OCI-LY1 (cell line): ENCODE measurements at regions not wholly inside any gene's neighbourhood (a gene's known extent, or its start where the extent isn't known, plus 50 kb on each side); places are given as distances from the start of the nearest gene placed in this dataset.

Experiments used
- H2AFZ ChIP-seq: fragments of 200-600 bp; sonication (generic), shearing (Covaris generic); 2 replicates; pipeline ENCODE4 v1.6.0; 2014; ENCODE audit warnings: antibody characterized with exemption, mild to moderate bottlenecking, low read length
- H3F3A ChIP-seq: fragments of 200-600 bp; sonication (generic), shearing (Covaris generic); 2 replicates; pipeline ENCODE4 v1.6.0; 2014; ENCODE audit warnings: mild to moderate bottlenecking, antibody characterized with exemption, low read length, moderate library complexity; ENCODE audit not compliant: insufficient read depth
- H3K27ac ChIP-seq: fragments of 200-600 bp; sonication (generic); 2 replicates; pipeline ENCODE4 v1.5.1; 2014; ENCODE audit warnings: low read length, mixed run types, mild to moderate bottlenecking, low read depth; ENCODE audit not compliant: poor library complexity, severe bottlenecking
- H3K27me3 ChIP-seq: fragments of 200-600 bp; sonication (generic); 2 replicates; pipeline ENCODE4 v1.6.0; 2014; ENCODE audit warnings: antibody characterized with exemption, mild to moderate bottlenecking, low read length, moderate library complexity; ENCODE audit not compliant: insufficient read depth
- H3K36me3 ChIP-seq: fragments of 200-600 bp; sonication (generic); 2 replicates; pipeline ENCODE4 v1.6.1; 2014; ENCODE audit warnings: mild to moderate bottlenecking, antibody characterized with exemption, low read length, moderate library complexity, mixed read lengths; ENCODE audit not compliant: insufficient read depth
- H3K4me1 ChIP-seq: fragments of 200-600 bp; sonication (generic); 2 replicates; pipeline ENCODE4 v1.5.1; 2014; ENCODE audit warnings: mild to moderate bottlenecking, low read length, moderate library complexity; ENCODE audit not compliant: insufficient read depth, severe bottlenecking
- H3K4me2 ChIP-seq: fragments of 200-600 bp; sonication (generic), shearing (Covaris generic); 2 replicates; pipeline ENCODE4 v1.6.1; 2014; ENCODE audit warnings: low read length
- H3K4me3 ChIP-seq: fragments of 200-600 bp; sonication (generic); 2 replicates; pipeline ENCODE4 v1.5.1; 2014; ENCODE audit warnings: low read length, low read depth, mild to moderate bottlenecking, mixed read lengths; ENCODE audit not compliant: poor library complexity, severe bottlenecking
- H3K79me2 ChIP-seq: fragments of 200-600 bp; shearing (Covaris generic); 2 replicates; pipeline ENCODE4 v1.6.1; 2016; ENCODE audit warnings: mixed run types, low read length, mixed read lengths; ENCODE audit not compliant: insufficient read depth
- H3K9ac ChIP-seq: fragments of 200-600 bp; sonication (generic), shearing (Covaris generic); 2 replicates; pipeline ENCODE4 v1.6.1; 2014; ENCODE audit warnings: mild to moderate bottlenecking, low read length, mixed read lengths
- H3K9me2 ChIP-seq: fragments of 200-600 bp; sonication (generic), shearing (Covaris generic); 2 replicates; pipeline ENCODE4 v1.6.1; 2014; ENCODE audit warnings: low read depth, mild to moderate bottlenecking, low read length, mixed read lengths
- H3K9me3 ChIP-seq: fragments of 200-600 bp; shearing (Covaris generic); 2 replicates; pipeline ENCODE4 v1.6.1; 2014; ENCODE audit warnings: low read length, mixed read lengths
- H4K20me1 ChIP-seq: fragments of 200-600 bp; sonication (generic), shearing (Covaris generic); 2 replicates; pipeline ENCODE4 v1.6.0; 2016; ENCODE audit warnings: mild to moderate bottlenecking, low read length; ENCODE audit not compliant: insufficient read depth
- EZH2 ChIP-seq: fragments of 200-600 bp; sonication (generic), shearing (Covaris generic); IDR thresholded peaks from 2 replicates; pipeline ENCODE4 v1.8.0; 2017; ENCODE audit warnings: borderline replicate concordance, mixed run types, mild to moderate bottlenecking, antibody characterized with exemption, low read length, moderate library complexity, mixed read lengths
- TF ChIP-seq, protein P1 (sequence below): fragments of 200-600 bp; sonication (generic), shearing (Covaris generic); IDR thresholded peaks from 2 replicates; pipeline ENCODE4 v1.5.1; 2017; ENCODE audit warnings: mild to moderate bottlenecking, antibody characterized with exemption, low read length, moderate library complexity, mixed read lengths

DNA sequence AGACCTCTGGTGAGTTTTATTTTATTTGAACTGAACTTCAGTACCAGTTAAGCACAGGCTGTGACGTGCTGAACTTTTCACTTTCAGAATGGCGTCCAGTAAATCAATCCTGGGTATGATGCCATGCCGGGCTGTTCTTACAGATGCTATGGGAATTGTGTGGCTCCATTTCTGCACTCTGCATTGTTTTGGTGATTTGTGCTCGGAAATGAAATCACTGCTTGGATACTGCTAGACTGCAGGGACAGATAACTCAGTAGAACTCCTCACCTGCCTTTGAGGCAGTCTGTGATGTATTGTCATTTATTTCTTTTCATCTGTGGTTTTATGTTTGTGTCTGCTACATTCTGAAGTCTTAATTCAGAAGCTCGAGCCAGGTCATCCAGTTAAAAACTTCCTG, 172.7 kb downstream of the PTPN11 start:
- Histone ChIP-seq H3K9me3 (no peaks in the 10 kb centered on the region), H3K79me2 (no peaks in the 10 kb centered on the region), H2AFZ (no peak overlapping the region), H3K27ac (no peak overlapping the region), H4K20me1 (no peaks in the 10 kb centered on the region), H3K4me2 (no peak overlapping the region), H3K4me1 (no peaks in the 10 kb centered on the region), H3K9me2 (no peaks in the 10 kb centered on the region), H3K9ac (no peak overlapping the region), H3K4me3 (no peak overlapping the region), H3K36me3 (no peaks in the 10 kb centered on the region), H3F3A (no peaks in the 10 kb centered on the region), H3K27me3 (no peaks in the 10 kb centered on the region)
- TF ChIP-seq, protein P1, sequence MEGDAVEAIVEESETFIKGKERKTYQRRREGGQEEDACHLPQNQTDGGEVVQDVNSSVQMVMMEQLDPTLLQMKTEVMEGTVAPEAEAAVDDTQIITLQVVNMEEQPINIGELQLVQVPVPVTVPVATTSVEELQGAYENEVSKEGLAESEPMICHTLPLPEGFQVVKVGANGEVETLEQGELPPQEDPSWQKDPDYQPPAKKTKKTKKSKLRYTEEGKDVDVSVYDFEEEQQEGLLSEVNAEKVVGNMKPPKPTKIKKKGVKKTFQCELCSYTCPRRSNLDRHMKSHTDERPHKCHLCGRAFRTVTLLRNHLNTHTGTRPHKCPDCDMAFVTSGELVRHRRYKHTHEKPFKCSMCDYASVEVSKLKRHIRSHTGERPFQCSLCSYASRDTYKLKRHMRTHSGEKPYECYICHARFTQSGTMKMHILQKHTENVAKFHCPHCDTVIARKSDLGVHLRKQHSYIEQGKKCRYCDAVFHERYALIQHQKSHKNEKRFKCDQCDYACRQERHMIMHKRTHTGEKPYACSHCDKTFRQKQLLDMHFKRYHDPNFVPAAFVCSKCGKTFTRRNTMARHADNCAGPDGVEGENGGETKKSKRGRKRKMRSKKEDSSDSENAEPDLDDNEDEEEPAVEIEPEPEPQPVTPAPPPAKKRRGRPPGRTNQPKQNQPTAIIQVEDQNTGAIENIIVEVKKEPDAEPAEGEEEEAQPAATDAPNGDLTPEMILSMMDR = no peak
- TF ChIP-seq EZH2 = no peak

DNA sequence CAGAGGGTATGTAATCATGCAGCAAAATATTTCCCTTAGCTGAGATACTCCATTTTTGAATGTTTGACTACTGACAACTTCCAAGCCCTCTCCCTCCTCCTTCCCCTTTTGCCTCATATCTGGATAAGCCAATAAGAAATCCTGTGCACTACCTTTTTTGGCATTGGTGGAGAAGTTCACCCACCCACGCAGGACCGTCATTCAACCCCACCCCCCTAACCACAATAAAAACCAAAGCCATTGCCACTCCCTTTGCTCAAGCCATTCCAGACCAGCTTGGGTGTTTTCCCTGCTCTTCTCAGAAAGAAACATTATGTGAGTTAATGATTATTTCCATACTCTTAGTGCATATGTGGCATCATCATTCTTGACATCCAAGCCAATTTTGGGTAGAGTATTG, 176.7 kb downstream of the PTPN11 start:
- Histone ChIP-seq H3K9ac (no peak overlapping the region), H3K79me2 (no peaks in the 10 kb centered on the region), H3K9me3 (no peaks in the 10 kb centered on the region), H3K36me3 (no peaks in the 10 kb centered on the region), H3K4me1 (no peaks in the 10 kb centered on the region), H3K4me2 (no peak overlapping the region), H3K9me2 (no peaks in the 10 kb centered on the region), H3K27ac (no peak overlapping the region), H3K4me3 (no peak overlapping the region), H3K27me3 (no peaks in the 10 kb centered on the region), H2AFZ (no peak overlapping the region), H3F3A (no peaks in the 10 kb centered on the region), H4K20me1 (no peaks in the 10 kb centered on the region)
- TF ChIP-seq, protein P1 = no peak

DNA sequence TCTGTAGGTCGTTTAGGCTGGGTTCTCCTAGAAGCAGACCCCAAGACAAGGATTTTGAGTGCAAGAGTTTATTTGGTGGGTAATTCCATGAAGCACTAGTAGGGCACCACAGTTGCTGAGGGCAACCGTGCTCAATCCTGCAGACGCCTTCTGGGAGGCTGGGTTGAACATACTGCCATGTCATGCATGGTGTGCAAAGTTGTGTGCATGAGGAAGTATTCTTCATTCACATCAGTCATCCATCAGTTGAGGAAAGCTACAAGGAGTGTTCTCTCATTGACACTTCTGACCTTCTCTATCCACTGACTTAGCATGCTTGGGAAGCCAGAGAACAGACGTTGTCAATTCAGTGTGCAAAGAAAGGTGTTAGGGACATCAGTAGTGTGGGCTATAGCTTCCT, 179.2 kb downstream of the PTPN11 start:
- Histone ChIP-seq H3K9ac (no peak overlapping the region), H3K27me3 (no peaks in the 10 kb centered on the region), H3K4me1 (no peaks in the 10 kb centered on the region), H3F3A (no peaks in the 10 kb centered on the region), H3K4me2 (no peak overlapping the region), H3K9me3 (no peaks in the 10 kb centered on the region), H3K4me3 (no peak overlapping the region), H3K27ac (no peak overlapping the region), H2AFZ (no peak overlapping the region), H3K36me3 (no peaks in the 10 kb centered on the region), H3K79me2 (no peaks in the 10 kb centered on the region), H3K9me2 (no peaks in the 10 kb centered on the region), H4K20me1 (no peaks in the 10 kb centered on the region)
- TF ChIP-seq, protein P1 = no peak
- no peak for TF ChIP-seq EZH2
